Loucy (cell line): ENCODE measurements at regions not wholly inside any gene's neighbourhood (a gene's known extent, or its start where the extent isn't known, plus 50 kb on each side); places are given as distances from the start of the nearest gene placed in this dataset.

ENCODE experiments used
- EZH2phosphoT487 ChIP-seq: fragments of 200-600 bp; IDR thresholded peaks from 2 replicates; pipeline ENCODE4 v1.6.1; 2018; ENCODE audit warnings: antibody characterized with exemption, mild to moderate bottlenecking, moderate library complexity, borderline replicate concordance
- TF ChIP-seq, protein P1 (sequence below): fragments of 200-600 bp; sonication (generic); conservative IDR thresholded peaks from 2 replicates; pipeline ENCODE4 v1.5.1; 2014; ENCODE audit warnings: mild to moderate bottlenecking, antibody characterized with exemption, low read length

DNA sequence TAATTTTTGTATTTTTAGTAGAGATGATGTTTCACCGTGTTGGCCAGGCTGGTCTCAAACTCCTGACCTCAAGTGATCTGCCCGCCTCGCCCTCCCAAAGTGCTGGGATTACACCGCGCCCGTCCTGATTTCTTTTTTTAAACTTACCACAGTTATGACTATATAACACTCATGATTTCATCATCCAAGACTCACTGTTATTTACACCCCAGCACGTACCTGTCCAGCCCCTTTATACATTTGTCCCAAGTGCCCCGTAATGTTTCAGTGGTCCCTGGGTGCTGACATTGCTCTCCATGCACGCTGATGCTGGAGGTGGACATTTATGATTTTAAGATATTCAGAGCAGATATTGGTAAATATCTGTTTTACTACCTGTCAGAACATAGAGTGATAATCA lies 219.9 kb upstream of the GMDS start:
- TF ChIP-seq, protein P1, sequence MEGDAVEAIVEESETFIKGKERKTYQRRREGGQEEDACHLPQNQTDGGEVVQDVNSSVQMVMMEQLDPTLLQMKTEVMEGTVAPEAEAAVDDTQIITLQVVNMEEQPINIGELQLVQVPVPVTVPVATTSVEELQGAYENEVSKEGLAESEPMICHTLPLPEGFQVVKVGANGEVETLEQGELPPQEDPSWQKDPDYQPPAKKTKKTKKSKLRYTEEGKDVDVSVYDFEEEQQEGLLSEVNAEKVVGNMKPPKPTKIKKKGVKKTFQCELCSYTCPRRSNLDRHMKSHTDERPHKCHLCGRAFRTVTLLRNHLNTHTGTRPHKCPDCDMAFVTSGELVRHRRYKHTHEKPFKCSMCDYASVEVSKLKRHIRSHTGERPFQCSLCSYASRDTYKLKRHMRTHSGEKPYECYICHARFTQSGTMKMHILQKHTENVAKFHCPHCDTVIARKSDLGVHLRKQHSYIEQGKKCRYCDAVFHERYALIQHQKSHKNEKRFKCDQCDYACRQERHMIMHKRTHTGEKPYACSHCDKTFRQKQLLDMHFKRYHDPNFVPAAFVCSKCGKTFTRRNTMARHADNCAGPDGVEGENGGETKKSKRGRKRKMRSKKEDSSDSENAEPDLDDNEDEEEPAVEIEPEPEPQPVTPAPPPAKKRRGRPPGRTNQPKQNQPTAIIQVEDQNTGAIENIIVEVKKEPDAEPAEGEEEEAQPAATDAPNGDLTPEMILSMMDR = no peak
- no peak for TF ChIP-seq EZH2phosphoT487
